ENCODE measurements at regions not wholly inside any gene's neighbourhood (a gene's known extent, or its start where the extent isn't known, plus 50 kb on each side); places are given as distances from the start of the nearest gene placed in this dataset.

- Histone ChIP-seq H3K27me3 (no peaks in the 10 kb centered on the region), H3K4me3 (no peak overlapping the region), H3K27ac (no peak overlapping the region), H3K9me3 (no peaks in the 10 kb centered on the region), H3K36me3 (no peaks in the 10 kb centered on the region), H3K4me1 (no peaks in the 10 kb centered on the region)
- TF ChIP-seq, protein P1, sequence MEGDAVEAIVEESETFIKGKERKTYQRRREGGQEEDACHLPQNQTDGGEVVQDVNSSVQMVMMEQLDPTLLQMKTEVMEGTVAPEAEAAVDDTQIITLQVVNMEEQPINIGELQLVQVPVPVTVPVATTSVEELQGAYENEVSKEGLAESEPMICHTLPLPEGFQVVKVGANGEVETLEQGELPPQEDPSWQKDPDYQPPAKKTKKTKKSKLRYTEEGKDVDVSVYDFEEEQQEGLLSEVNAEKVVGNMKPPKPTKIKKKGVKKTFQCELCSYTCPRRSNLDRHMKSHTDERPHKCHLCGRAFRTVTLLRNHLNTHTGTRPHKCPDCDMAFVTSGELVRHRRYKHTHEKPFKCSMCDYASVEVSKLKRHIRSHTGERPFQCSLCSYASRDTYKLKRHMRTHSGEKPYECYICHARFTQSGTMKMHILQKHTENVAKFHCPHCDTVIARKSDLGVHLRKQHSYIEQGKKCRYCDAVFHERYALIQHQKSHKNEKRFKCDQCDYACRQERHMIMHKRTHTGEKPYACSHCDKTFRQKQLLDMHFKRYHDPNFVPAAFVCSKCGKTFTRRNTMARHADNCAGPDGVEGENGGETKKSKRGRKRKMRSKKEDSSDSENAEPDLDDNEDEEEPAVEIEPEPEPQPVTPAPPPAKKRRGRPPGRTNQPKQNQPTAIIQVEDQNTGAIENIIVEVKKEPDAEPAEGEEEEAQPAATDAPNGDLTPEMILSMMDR (IDR thresholded peaks at IDR 0.05), result no peak
- no peak for TF ChIP-seq POLR2A (IDR thresholded peaks at IDR 0.05)
- intact Hi-C loops (cut with DNase I), result no loop called here
- 35% methylated on average over 2 of the region's 4 CpGs for WGBS (ENCODE audit: insufficient coverage, low coverage, low lambda C conversion rate, missing lambda C conversion rate)
- DNase-seq, result no peak
- ATAC-seq, result no peak
These were observed 88.6 kb upstream of the DCN start for GRCh38 chr12:91271185-91271584.

- H3K4me3 ChIP-seq, result no peak overlapping the region
- intact Hi-C loops (cut with DNase I), result no loop called here
- H3K9me3 ChIP-seq, result no peaks in the 10 kb centered on the region
- H3K27ac ChIP-seq, result no peak overlapping the region
- TF ChIP-seq, protein P1 (IDR thresholded peaks at IDR 0.05), result no peak
- TF ChIP-seq POLR2A (IDR thresholded peaks at IDR 0.05), result no peak
- no peaks in the 10 kb centered on the region for H3K36me3 ChIP-seq
- H3K4me1 ChIP-seq, result no peaks in the 10 kb centered on the region
- no peaks in the 10 kb centered on the region for H3K27me3 ChIP-seq
- DNase-seq (no peak), ATAC-seq (no peak)
These were observed 84.4 kb upstream of the DCN start for GRCh38 chr12:91267039-91267438.

GRCh38 chr12:91264178-91264577 lies 81.6 kb upstream of the DCN start:
- Histone ChIP-seq H3K27ac (no peak overlapping the region), H3K4me1 (no peaks in the 10 kb centered on the region), H3K4me3 (no peak overlapping the region), H3K9me3 (no peaks in the 10 kb centered on the region), H3K27me3 (no peaks in the 10 kb centered on the region), H3K36me3 (no peaks in the 10 kb centered on the region)
- no peak for DNase-seq
- ATAC-seq, result no peak
- TF ChIP-seq, protein P1 (IDR thresholded peaks at IDR 0.05), result no peak
- no peak for TF ChIP-seq POLR2A (IDR thresholded peaks at IDR 0.05)
- intact Hi-C loops (cut with DNase I), result no loop called here
- 38% methylated on average over 2 of the region's 2 CpGs for WGBS (ENCODE audit: insufficient coverage, low coverage, low lambda C conversion rate, missing lambda C conversion rate)

GRCh38 chr12:91261820-91262676 lies 79.4 kb upstream of the DCN start:
- no peak overlapping the region for H3K4me3 ChIP-seq
- no peaks in the 10 kb centered on the region for H3K4me1 ChIP-seq
- no peak overlapping the region for H3K27ac ChIP-seq
- H3K9me3 ChIP-seq, result no peaks in the 10 kb centered on the region
- no peak for DNase-seq
- H3K36me3 ChIP-seq, result no peaks in the 10 kb centered on the region
- TF ChIP-seq, protein P1 (IDR thresholded peaks at IDR 0.05), result no peak
- TF ChIP-seq POLR2A (IDR thresholded peaks at IDR 0.05), result no peak
- no peaks in the 10 kb centered on the region for H3K27me3 ChIP-seq
- no peak for ATAC-seq
- intact Hi-C loops (cut with DNase I), result no loop called here
- 55% methylated on average over 3 of the region's 3 CpGs for WGBS (ENCODE audit: insufficient coverage, low coverage, low lambda C conversion rate, missing lambda C conversion rate)

All from right lobe of liver (tissue), 6 donors.